GM12872 (cell line): ENCODE measurements at regions not wholly inside any gene's neighbourhood (a gene's known extent, or its start where the extent isn't known, plus 50 kb on each side); places are given as distances from the start of the nearest gene placed in this dataset.

ENCODE experiments used
- CTCF ChIP-seq: IDR thresholded peaks from 3 replicates; pipeline ENCODE4 v1.5.1; 2011; ENCODE audit warnings: low read depth, mild to moderate bottlenecking, low read length, moderate library complexity; ENCODE audit not compliant: insufficient read depth

- TF ChIP-seq CTCF = no peak
These were observed 89.3 kb upstream of the HNF1B start for GRCh38 chr17:37834168-37834567.

- no peak for TF ChIP-seq CTCF
These were observed 88.5 kb upstream of the HNF1B start for GRCh38 chr17:37833237-37833859.

GRCh38 chr17:37831986-37832385 is 87.1 kb upstream of the HNF1B start:
- no peak for TF ChIP-seq CTCF

GRCh38 chr17:37831492-37831891 is 86.6 kb upstream of the HNF1B start:
- no peak for TF ChIP-seq CTCF

GRCh38 chr17:37830151-37830993 is 85.5 kb upstream of the HNF1B start:
- TF ChIP-seq CTCF = no peak

GRCh38 chr17:37829592-37830123 is 84.8 kb upstream of the HNF1B start:
- TF ChIP-seq CTCF = no peak

- TF ChIP-seq CTCF = no peak
These were observed 83.8 kb upstream of the HNF1B start for GRCh38 chr17:37828651-37829124.
